ENCODE measurements at regions not wholly inside any gene's neighbourhood (a gene's known extent, or its start where the extent isn't known, plus 50 kb on each side); places are given as distances from the start of the nearest gene placed in this dataset.

GRCh38 chr10:59072038-59072437, 104.4 kb upstream of the PHYHIPL start:
- ATAC-seq (no peak), DNase-seq (no peak)
- Histone ChIP-seq H2AFZ (ENCODE audit: low read length) (no peak overlapping the region), H3K27ac (ENCODE audit: low read length) (no peak overlapping the region), H3K4me3 (ENCODE audit: low read length) (no peak overlapping the region), H3K9ac (ENCODE audit: low read length) (no peak overlapping the region), H3K4me1 (ENCODE audit: insufficient read depth, low read length) (no peaks in the 10 kb centered on the region), H3K9me2 (replicated peaks; ENCODE audit: low read length) (no peaks in the 10 kb centered on the region), H3K27me3 (ENCODE audit: low read length) (peaks cover 15% of the 10 kb centered on the region), H3K4me2 (ENCODE audit: low read length) (no peak overlapping the region), H4K20me1 (ENCODE audit: low read length) (no peaks in the 10 kb centered on the region), H3K79me2 (ENCODE audit: low read length) (no peaks in the 10 kb centered on the region), H3K36me3 (ENCODE audit: low read depth, low read length) (no peaks in the 10 kb centered on the region), H3K9me3 (ENCODE audit: low read length) (no peaks in the 10 kb centered on the region), H3F3A (ENCODE audit: low read length, unreplicated experiment) (no peaks in the 10 kb centered on the region)
- POLR2A ChIA-PET (ENCODE audit: unreplicated experiment): no interaction called here
- no TSS peak for BruUV-seq (replicated peaks)
- CTCF ChIA-PET: no interaction called here
- intact Hi-C loops (cut with micrococcal nuclease): no loop called here
- no peak for TF ChIP-seq CTCF (conservative IDR thresholded peaks at IDR 0.05; ENCODE audit: low read depth, low read length)
- TF ChIP-seq EZH2 (IDR thresholded peaks at IDR 0.05; ENCODE audit: low read length, unreplicated experiment): no peak
- no peak for TF ChIP-seq EZH2phosphoT487 (IDR thresholded peaks at IDR 0.05; ENCODE audit: borderline replicate concordance, low read length)

DNA sequence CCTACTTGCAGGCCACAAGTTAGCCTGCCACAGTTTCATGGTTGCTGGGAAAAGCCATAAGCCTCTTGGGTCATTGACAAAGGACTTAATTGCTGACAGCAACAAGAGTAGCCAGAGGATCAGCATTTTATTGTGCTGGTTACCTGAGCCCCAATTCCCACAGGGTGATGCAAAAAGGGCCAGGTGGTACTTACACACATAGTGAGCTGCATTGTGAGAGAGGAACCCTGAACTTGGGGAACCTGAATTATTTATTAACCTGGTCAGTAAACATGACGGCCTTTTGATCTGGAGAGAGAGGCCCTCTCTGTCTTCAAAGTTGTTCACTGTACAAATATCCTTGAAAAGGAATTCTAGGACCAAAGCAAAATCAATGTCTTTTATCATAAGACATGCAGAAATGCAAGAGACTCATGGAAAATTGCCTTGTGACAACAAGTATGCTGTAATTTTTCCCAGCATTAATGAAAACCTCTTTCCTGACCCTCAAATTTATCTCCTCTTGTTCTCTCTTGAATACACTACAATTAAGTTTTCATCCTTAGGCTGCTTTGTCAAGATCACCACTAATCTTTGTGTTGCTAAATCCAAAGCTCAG, 102.9 kb upstream of the PHYHIPL start:
- TF ChIP-seq EZH2 (IDR thresholded peaks at IDR 0.05; ENCODE audit: low read length, unreplicated experiment): no peak
- TF ChIP-seq EZH2phosphoT487 (IDR thresholded peaks at IDR 0.05; ENCODE audit: borderline replicate concordance, low read length): no peak
- no peak for TF ChIP-seq CTCF (conservative IDR thresholded peaks at IDR 0.05; ENCODE audit: low read depth, low read length)
- Histone ChIP-seq H3K9me2 (replicated peaks; ENCODE audit: low read length) (no peaks in the 10 kb centered on the region), H3K9me3 (ENCODE audit: low read length) (no peaks in the 10 kb centered on the region), H3K36me3 (ENCODE audit: low read depth, low read length) (no peaks in the 10 kb centered on the region), H3K4me2 (ENCODE audit: low read length) (no peak overlapping the region), H3K4me3 (ENCODE audit: low read length) (no peak overlapping the region), H4K20me1 (ENCODE audit: low read length) (no peaks in the 10 kb centered on the region), H3F3A (ENCODE audit: low read length, unreplicated experiment) (no peaks in the 10 kb centered on the region), H3K27ac (ENCODE audit: low read length) (no peak overlapping the region), H3K4me1 (ENCODE audit: insufficient read depth, low read length) (no peaks in the 10 kb centered on the region), H3K27me3 (ENCODE audit: low read length) (peaks cover 15% of the 10 kb centered on the region), H3K79me2 (ENCODE audit: low read length) (no peaks in the 10 kb centered on the region), H2AFZ (ENCODE audit: low read length) (no peak overlapping the region), H3K9ac (ENCODE audit: low read length) (no peak overlapping the region)
- ChIA-PET CTCF (no interaction called here), POLR2A (ENCODE audit: unreplicated experiment) (no interaction called here)
- DNase-seq (no peak), ATAC-seq (no peak)
- no TSS peak for BruUV-seq (replicated peaks)
- intact Hi-C loops (cut with micrococcal nuclease): no loop called here

- no peaks in the 10 kb centered on the region for H3K79me2 ChIP-seq (ENCODE audit: low read length)
- POLR2A ChIA-PET (ENCODE audit: unreplicated experiment): no interaction called here
- no peak for TF ChIP-seq EZH2phosphoT487 (IDR thresholded peaks at IDR 0.05; ENCODE audit: borderline replicate concordance, low read length)
- no peak for TF ChIP-seq CTCF (conservative IDR thresholded peaks at IDR 0.05; ENCODE audit: low read depth, low read length)
- TF ChIP-seq EZH2 (IDR thresholded peaks at IDR 0.05; ENCODE audit: low read length, unreplicated experiment): no peak
- no peaks in the 10 kb centered on the region for H3K36me3 ChIP-seq (ENCODE audit: low read depth, low read length)
- H3K9ac ChIP-seq (ENCODE audit: low read length): no peak overlapping the region
- CTCF ChIA-PET: no interaction called here
- H3K4me1 ChIP-seq (ENCODE audit: insufficient read depth, low read length): peaks cover 12% of the 10 kb centered on the region
- H3K9me2 ChIP-seq (replicated peaks; ENCODE audit: low read length): no peaks in the 10 kb centered on the region
- H3K27ac ChIP-seq (ENCODE audit: low read length): no peak overlapping the region
- H3K4me3 ChIP-seq (ENCODE audit: low read length): no peak overlapping the region
- DNase-seq (no peak), ATAC-seq (no peak)
- no peaks in the 10 kb centered on the region for H4K20me1 ChIP-seq (ENCODE audit: low read length)
- no peak overlapping the region for H2AFZ ChIP-seq (ENCODE audit: low read length)
- peaks cover 16% of the 10 kb centered on the region for H3K27me3 ChIP-seq (ENCODE audit: low read length)
- H3K9me3 ChIP-seq (ENCODE audit: low read length): no peaks in the 10 kb centered on the region
- no peaks in the 10 kb centered on the region for H3F3A ChIP-seq (ENCODE audit: low read length, unreplicated experiment)
- intact Hi-C loops (cut with micrococcal nuclease): no loop called here
- BruUV-seq (replicated peaks): no TSS peak
- H3K4me2 ChIP-seq (ENCODE audit: low read length): no peak overlapping the region
Measured at GRCh38 chr10:59075576-59075975, 100.9 kb upstream of the PHYHIPL start.

Data from PC-3 (cell line).